ENCODE measurements at regions not wholly inside any gene's neighbourhood (a gene's known extent, or its start where the extent isn't known, plus 50 kb on each side); places are given as distances from the start of the nearest gene placed in this dataset.
"Not testable (repeated sequence)": the region's sequence is repeated elsewhere in the genome, so short reads cannot be mapped to it uniquely, and the experiment has no call there.

DNA sequence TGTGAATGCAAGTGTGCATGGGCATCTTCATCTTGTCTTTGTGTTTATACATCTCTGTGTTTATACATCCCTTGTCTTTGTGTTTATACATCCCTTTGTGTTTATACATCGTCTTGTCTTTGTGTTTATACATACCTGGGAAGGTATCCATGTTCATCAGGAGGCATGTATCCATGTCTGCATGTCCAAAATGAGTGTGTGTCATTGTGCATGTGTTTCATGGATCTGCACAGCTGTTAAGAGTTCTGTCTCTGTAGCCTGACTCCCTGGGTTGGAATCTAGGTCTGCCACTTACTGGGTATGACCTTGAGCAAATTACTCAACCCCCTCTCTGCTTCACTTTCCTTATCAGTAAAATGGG, 50.1 kb upstream of the SIRPA start:
- no peak for DNase-seq (ENCODE audit: low spot score)

DNA sequence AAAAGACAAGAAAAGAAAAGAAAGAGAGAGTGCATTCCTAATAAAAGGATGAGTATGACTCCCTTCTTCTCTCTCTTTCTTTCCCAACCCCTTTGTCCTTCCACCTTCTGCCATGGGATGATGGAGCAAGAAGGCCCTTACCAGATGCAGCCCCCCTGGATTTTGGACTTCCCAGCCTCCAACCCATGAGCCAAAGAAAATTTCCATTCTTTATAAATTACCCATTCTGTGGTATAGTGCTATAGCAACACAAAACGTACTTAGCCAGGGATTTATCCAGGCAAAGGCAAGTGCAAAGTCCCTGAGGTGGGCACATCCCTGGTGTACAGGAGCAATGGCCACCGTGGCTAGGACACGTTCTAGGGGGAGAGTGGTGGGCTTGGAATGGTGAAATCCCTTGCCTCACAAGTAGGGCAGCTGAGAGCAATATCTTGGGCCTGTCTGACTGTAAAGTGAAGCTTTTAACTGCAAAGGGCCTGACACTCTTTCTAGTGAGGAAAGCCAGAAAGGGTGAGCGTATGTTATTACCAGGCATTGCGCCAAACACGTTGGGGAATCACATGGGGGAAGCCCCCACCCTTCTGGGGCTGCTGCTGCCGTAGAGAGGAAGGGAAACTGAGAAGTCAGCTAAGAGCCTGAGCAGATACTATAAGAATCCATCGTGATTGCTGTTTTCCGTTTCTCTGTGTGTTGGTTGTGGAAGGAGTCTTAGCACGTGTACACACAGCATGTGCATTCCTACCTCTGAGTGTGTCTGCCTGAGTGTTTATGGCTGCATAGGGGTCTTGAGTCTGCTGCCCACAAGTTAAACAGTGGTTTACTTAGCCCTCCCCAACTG, 50.7 kb upstream of the SIRPA start:
- no peak for DNase-seq (ENCODE audit: low spot score)

DNA sequence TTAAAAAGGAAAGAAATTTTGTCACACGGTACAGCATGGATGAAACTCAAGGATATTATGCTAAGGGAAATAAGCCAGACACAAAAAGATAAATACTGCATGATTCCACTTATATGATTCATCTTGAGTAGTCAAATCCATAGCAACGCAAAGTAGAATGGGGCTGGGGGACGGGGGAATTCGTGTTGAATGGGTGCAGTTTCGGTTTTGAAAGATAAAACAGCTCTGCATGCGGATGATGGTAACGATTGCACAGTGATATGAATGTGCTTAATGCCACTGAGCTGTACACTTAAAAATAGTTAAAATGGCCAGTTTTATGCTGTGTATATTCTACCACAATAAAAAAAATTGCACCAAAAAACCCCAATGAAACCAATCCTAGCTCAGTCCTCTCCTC, 52.9 kb upstream of the SIRPA start:
- no peak for DNase-seq (ENCODE audit: low spot score)

DNA sequence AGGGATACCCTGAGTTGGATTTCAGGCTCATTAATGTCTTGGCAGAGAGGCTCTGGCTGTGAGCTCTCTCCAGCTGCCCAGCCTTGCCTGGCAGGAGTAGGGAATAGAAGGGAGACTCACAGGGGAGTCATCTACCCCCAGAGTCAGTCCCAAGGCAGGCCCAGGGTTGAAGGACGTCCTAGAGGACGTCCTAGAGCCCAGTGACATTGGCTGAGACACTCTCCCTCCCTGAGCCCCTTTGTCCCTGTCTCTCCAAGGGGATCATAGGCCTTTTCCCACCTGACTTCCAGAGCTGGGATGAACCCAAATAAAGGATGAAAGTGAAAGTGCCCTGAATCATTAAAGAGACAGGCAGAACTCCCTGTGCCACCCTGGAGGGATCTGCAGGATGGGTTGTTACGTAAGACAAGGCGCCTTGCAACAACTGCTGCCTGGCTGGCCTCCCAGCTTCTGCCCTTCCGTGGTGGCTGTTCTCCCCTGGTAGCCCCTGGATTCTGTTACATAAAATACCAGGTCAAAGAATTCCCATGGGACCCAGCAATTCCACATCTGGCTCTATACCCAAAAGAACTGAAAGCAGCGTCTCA, 53.6 kb upstream of the SIRPA start:
- DNase-seq (ENCODE audit: low spot score): no peak

DNA sequence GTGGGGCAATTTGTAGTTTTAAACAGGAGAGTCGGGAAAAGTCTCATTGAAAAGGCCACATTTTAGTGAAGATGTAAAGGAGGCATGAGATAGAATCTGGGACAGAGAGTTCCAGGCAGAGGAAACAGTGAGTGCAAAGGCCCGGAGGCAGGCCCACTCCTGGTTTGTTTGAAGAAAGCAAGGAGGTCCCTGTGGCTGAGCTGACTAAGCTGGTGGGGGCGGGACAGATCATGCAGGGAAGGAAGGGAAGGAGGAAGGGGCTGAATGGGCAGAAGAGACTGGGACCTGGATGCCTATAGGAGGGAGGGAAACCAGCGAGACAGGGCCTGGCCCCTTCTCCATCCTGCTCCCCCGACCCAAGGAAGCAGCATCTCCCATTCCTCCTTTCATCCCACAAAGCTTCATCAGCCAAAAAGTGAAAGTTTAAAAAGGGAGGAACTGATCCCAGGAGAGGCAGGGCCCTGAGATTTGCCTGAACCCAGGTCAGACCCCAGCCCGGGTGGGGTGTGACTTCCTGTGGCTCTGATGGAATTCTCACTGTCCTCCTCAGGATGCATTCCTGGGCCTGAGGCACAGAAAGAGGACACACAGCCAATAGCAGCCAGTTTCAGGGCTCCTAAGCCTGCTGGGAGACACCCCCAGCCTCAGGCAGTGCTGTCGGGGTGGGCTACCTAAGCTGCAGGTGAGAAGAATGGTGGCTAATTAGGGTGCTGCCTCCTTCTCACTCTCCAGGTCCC, 54.2 kb upstream of the SIRPA start:
- no peak for DNase-seq (ENCODE audit: low spot score)

DNA sequence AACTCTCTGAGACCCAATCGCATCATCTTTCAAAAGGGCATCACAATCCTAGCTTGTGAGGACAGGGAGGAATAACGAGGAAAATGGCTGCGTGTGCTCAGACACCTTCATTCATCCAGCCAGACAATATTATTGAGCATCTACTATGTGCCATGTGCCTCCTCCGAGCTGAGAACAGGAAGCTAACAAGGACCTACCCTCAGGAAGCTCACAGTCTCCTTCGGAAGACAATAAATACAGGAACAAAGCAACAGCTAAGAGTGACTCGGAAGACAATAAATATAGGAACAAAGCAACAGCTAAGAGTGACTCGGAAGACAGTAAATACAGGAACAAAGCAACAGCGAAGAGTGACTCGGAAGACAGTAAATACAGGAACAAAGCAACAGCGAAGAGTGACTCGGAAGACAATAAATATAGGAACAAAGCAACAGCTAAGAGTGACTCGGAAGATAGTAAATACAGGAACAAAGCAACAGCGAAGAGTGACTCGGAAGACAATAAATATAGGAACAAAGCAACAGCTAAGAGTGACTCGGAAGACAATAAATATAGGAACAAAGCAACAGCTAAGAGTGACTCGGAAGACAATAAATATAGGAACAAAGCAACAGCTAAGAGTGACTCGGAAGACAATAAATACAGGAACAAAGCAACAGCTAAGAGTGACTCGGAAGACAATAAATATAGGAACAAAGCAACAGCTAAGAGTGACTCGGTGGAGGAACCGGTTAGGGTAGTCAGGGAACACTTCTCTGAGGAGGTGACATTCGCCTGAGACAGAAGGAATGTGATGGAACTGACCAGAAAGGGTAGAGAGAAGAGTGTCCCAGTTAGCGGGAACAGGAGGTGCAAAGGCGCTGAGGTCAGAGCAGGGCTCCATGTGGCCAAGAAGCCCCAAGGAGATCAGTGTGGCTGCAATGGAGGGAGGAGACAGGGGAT, 55.6 kb upstream of the SIRPA start:
- DNase-seq (ENCODE audit: low spot score): not testable (repeated sequence)

DNA sequence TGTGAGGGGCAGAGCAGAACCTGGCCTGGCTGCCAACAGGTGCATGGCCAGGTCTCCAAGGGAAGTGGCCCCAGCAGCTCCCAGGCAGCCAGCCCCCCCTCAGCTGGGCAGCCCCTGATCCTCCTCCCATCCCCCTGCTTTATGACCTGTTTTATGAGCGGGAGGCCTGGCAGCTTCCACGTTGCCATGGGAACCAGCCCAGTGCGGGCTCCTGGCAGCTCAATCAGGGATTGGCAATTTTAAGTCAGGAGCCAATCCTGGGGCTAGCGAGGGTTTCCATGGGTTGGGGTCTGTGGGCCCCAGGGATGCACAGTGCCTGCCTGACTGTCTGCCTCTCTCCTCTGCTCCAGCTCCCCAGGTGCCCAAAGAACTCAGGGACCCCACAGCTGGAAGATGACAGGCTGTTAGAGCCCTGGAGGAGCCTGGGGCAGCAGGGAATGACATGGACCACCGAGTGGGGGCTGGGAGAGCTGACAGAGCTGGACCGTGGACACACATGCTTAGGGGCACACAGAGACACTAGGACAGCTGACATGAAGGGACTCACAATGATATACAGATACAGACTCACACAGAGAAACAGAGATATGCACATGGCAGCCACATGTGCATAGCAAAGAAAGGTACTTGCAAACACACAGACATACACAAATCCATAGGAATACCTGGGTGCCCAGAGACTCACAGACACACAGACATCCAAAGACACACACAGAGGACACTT, 56.5 kb upstream of the SIRPA start:
- DNase-seq (ENCODE audit: low spot score): no peak

DNA sequence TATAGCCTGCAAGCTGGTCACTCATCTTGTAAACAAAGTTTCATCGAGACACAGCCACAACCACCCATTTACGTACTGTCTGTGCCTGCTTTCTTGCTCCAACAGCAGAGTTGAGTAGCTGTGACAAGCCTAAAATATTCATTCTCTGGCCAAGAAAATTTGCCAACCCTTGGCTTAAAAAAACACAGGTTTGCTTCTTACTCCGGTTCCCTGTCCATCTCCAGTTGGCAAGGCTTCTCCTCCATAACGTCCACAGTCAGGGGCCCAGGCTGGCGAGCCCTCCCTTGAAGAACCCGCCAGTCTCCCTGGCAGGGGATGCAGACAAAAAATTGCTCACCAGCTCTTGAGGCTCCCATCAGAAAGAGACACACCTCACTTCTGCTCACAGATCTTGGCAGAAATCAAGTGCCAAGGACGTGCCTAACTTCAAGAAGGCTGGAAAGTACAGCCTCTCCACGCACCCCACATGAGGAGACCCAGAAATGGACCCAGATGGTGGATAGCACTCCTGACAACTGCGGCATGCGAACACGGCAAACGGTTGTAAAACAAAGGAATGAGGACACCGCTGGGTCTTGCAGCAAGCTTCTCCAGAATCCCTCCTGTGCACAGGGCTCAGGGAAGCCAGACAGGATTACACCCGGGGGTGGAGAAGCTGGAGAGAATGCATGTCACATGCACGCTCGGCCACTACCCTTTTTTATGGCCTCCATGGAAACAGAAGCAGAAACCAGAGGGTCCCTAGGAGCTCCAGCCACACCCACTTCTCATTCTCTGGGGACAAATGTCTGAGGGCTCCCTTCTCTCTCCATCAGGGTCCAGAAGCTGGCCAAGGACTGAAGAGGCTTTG, 59.8 kb upstream of the SIRPA start:
- no peak for DNase-seq (ENCODE audit: low spot score)

DNA sequence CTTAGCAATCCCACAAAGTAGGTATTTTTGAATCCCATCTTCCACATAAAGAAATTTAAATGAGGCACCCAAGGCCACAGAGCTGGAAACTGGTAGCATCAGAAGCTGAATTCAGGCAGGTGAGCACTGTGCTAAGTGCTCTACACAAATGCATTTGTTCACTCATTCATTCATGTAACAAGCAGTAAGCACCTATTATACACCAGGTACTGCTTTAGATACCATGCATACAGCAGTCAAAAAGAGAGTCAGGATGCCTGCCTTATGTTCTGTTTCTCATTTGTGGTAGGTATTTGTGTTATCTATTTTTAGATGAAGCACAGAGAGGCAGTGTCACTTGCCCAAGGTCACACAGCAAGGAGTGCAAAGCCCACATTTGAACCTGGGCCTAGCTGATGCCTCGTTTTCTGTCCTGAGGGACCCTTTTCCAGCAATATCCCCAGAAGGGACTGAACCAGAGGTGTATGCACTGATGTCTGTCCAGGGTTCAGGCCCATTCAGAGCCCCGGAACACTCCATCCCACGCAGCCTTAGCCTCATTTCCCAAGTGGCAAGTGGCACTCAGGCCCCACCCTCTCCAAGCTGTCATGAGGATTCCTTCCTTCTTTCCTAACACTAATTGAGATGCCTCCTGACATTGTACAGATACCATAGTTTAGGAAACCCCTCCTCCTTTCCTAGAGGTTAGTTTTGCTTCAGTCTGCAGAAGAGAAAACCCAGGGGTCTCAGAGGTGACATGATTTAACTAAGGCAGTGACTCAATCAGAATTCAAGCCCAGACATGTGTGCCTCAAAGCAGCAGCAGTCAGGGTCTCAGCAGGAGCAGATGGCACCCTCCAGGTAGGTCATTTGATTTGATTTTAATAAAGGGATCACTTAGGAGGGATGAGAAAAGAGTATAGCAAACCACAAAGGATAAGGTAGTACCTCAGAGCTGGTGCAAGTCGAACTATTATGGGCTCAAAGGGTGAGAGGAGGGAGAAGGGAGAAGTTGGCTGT, 61.2 kb upstream of the SIRPA start:
- DNase-seq (ENCODE audit: low spot score): no peak

DNA sequence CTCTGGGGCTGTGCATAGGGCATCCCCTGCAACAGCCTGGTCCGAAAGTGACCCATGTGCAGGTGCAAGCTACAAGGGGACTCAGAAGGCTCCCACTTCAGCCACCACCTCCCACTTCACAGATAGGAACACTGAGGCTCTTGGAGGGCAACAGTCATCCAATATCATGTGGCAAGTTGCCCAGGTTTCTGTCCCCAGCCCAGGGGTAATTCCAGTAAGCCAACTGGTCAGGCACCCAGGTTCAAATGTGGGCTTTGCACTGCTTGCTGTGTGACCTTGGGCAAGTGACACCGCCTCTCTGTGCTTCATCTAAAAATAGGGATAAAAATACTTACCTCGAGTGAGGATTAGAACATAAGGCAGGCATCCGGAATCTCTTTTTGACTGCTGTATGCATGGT, 62.0 kb upstream of the SIRPA start:
- no peak for DNase-seq (ENCODE audit: low spot score)

DNA sequence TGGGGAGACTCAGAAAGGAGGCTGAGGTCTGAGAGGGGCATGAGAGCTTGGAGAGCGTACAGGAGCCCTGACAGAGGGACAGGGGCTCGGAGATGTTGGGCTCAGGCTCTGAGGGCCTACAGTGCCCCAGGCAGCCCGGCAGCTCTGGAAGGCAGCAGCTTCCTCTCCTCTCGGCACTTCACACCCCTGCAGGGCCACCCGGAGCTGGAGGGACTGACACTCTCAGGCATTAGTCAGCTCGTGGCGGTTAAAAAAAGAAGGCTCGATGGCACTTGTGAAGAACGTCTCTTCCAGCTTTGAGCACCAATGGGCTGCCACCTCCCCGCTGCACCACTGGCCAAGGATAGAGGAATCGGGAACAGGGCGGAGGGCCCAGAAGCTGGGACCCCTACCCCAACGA, 62.6 kb upstream of the SIRPA start:
- no peak for DNase-seq (ENCODE audit: low spot score)

DNA sequence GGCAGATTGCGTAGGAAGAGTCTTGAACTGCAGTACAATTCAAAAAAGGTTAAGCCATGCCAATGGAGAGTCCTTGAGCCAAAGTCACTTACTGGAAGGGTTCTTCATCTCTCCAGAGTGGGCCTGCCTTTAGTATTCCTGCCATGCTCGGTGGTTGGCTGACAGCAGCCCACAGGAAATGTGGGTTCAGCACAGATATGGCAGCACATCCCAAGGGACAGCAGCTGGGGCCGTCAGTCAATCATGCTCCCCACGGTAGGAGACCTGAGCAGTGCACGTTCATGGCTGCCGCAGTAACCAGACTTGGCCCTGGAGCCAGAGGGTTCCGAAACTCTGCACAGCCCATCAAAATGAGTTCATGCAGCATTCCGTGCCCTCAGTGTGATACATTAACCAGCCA, 63.6 kb upstream of the SIRPA start:
- DNase-seq (ENCODE audit: low spot score): no peak

DNA sequence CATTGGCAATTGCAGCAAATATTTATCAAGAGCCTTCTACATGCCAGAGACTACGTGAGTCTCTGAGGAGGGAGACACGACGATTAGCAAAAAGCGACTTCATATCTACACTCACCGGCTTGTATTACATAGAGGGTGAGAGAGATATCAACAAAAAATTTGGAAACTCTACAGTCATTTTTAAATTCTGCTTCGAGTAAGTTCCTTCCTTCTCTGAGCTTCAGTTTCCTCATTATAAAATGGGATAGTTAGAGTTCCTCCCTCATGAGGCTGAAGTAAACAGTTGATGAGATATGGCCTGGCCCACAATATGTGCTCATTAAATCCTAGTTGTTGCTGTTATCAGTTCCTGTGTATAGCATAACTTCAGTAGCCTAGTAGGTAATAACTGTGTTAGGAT, 64.1 kb upstream of the SIRPA start:
- DNase-seq (ENCODE audit: low spot score): no peak

DNA sequence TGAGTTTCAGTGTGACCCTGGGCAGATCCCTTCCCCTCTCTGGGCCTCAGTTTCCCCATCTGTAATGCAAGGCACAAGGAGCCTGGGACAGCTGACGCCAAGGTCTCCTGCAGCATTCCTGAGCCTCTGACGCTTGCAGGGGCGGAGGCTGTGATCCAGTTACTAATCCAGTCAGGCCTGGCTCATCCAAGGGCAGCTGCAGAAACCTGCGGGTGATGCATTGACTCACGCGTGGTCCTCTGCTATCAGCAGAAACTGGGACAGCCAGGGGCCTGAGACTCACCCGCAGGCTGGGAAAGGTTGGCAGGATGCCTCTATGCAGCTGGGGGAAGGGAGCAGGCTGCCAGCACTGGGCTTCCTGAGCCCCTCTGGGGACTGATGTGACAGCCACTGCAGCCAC, 65.0 kb upstream of the SIRPA start:
- DNase-seq (ENCODE audit: low spot score): no peak

DNA sequence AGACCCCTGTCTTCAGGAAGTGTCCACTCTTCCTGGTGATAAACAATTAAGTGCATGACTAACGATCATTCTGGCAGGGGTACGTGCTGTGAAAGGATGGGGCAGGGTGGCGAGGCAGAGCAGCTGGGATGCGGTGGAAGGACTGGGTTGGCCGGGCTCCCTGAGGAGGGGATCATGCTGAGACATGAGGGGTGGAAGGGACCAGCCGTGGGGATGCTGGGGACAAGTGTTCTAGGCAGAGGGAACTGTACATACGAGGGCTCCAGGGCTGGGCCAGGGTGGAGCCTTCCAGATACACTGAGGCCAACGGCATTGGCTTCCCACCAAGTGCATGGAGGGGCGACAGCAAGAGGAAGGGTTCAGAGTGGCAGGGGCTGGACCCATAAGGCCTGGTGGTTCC, 65.7 kb upstream of the SIRPA start:
- DNase-seq (ENCODE audit: low spot score): no peak

DNA sequence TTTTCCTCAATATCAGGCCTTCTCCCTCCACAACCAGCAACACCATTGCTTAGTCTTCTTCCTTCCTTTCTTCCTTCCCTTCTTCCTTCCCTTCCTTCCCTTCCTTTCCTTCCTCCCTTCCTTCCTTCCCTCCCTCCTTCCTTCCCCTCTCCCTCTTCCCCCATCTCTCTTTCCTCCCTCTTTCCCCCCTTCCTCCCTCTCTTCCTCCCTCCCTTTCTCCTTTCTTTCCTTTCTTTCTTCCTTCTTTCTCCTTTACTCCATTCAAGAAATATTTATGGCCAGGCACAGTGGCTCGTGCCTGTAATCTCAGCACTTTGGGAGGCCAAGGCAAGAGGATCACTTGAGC, 66.4 kb upstream of the SIRPA start:
- DNase-seq (ENCODE audit: low spot score): no peak

DNA sequence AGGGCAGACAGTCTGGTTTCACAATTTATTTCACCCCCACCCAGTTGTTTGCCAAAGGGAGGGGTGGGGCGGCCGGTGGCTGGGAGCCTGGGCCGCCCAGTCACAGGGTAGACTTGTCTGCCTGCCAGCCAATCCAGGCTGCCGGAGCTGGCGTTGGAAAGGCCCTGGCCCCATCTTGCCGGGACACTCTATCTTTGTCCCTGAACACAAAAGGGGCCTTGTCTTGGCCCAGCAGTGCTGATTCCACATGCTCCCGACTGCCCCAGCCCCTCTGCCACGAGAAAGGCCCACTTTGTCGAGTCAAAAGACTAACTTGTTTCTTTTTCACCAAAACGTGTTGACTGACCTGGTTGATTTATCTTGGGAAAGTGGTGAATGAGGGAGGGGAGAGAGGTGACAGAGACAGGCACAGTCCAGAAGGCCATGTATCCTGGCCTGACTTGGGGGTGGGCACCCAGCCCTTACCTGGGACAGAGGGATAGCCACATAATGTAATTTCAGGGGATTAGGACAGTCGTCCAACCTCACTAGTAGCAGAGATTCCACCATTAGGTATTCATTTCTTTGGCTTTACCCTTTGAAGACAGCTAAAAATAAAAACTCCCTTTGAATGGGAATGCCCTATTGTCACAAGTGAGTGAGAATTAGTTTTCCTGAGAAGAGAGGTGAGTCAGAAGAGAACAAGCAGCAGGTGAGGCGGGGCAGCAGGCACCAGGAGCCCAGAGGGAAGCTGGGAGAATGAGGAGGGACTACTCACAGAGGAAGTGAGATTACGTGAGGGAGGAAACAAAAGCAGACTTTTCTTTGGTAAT, 67.0 kb upstream of the SIRPA start:
- no peak for DNase-seq (ENCODE audit: low spot score)

DNA sequence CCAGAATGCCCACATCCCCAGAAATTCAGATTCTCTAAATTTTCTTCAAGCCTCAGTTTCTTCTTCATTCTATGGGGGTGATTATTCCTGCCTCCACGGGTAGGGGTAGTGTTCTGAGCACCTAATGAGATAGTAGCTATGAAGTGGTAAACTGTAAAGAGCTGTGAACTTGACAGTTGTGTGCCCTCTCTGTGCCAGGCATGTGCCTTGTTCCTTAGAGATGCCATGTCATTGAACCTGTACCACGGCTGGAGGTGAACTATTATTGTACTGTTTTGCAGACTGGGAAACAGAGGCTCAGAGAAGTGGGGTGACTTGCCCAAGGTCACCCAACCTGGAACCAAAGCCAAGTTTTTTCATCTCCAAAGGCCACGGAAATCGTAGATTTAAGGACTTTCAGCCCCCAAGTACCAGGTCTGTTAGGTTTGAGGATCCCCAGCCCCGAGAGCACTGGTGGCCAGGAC, 67.7 kb upstream of the SIRPA start:
- DNase-seq (ENCODE audit: low spot score): no peak

All from HT-29 (cell line).